ENCODE measurements at regions not wholly inside any gene's neighbourhood (a gene's known extent, or its start where the extent isn't known, plus 50 kb on each side); places are given as distances from the start of the nearest gene placed in this dataset.

GRCh38 chr10:4609251-4609650, 216.8 kb upstream of the AKR1E2 start:
- Histone ChIP-seq H3K27ac (no peak overlapping the region), H3K4me1 (no peaks in the 10 kb centered on the region), H3K36me3 (no peaks in the 10 kb centered on the region), H3K27me3 (no peaks in the 10 kb centered on the region), H3K9me3 (no peaks in the 10 kb centered on the region), H3K4me3 (no peak overlapping the region)
- TF ChIP-seq CTCF (IDR thresholded peaks at IDR 0.05) (no peak), POLR2A (IDR thresholded peaks at IDR 0.05) (no peak), EP300 (IDR thresholded peaks at IDR 0.05) (no peak), POLR2AphosphoS5 (IDR thresholded peaks at IDR 0.05) (no peak)
- DNase-seq (ENCODE audit: low spot score in 2 of 2), result no peak
- WGBS, result 67% methylated on average over 1 of the region's 1 CpG

GRCh38 chr10:4607681-4608080, 218.3 kb upstream of the AKR1E2 start:
- Histone ChIP-seq H3K4me3 (no peak overlapping the region), H3K4me1 (no peaks in the 10 kb centered on the region), H3K27me3 (no peaks in the 10 kb centered on the region), H3K27ac (no peak overlapping the region), H3K9me3 (no peaks in the 10 kb centered on the region), H3K36me3 (no peaks in the 10 kb centered on the region)
- DNase-seq (ENCODE audit: low spot score in 2 of 2), result no peak
- WGBS, result 87% methylated on average over 8 of the region's 13 CpGs
- TF ChIP-seq CTCF (IDR thresholded peaks at IDR 0.05) (no peak), POLR2AphosphoS5 (IDR thresholded peaks at IDR 0.05) (no peak), POLR2A (IDR thresholded peaks at IDR 0.05) (no peak), EP300 (IDR thresholded peaks at IDR 0.05) (no peak)

- Histone ChIP-seq H3K4me1 (no peaks in the 10 kb centered on the region), H3K27me3 (no peaks in the 10 kb centered on the region), H3K4me3 (no peak overlapping the region), H3K9me3 (no peaks in the 10 kb centered on the region), H3K27ac (no peak overlapping the region), H3K36me3 (no peaks in the 10 kb centered on the region)
- TF ChIP-seq POLR2AphosphoS5 (IDR thresholded peaks at IDR 0.05) (no peak), POLR2A (IDR thresholded peaks at IDR 0.05) (no peak), CTCF (IDR thresholded peaks at IDR 0.05) (no peak), EP300 (IDR thresholded peaks at IDR 0.05) (no peak)
- WGBS, result 83% methylated on average over 6 of the region's 6 CpGs
- DNase-seq (ENCODE audit: low spot score in 2 of 2), result no peak
Observed at GRCh38 chr10:4606856-4607636, 219.0 kb upstream of the AKR1E2 start.

- WGBS, result 70% methylated on average over 7 of the region's 7 CpGs
Observed at GRCh38 chr10:4602764-4603491, 223.1 kb upstream of the AKR1E2 start.

More at GRCh38 chr10:4602764-4603491, 223.1 kb upstream of the AKR1E2 start:
- H3K27me3 ChIP-seq, result no peaks in the 10 kb centered on the region
- DNase-seq (ENCODE audit: low spot score in 2 of 2), result no peak
- H3K9me3 ChIP-seq, result no peaks in the 10 kb centered on the region
- H3K27ac ChIP-seq, result no peak overlapping the region
- no peaks in the 10 kb centered on the region for H3K4me1 ChIP-seq
- H3K4me3 ChIP-seq, result no peak overlapping the region
- no peaks in the 10 kb centered on the region for H3K36me3 ChIP-seq
- TF ChIP-seq POLR2A (IDR thresholded peaks at IDR 0.05) (no peak), POLR2AphosphoS5 (IDR thresholded peaks at IDR 0.05) (no peak), CTCF (IDR thresholded peaks at IDR 0.05) (no peak), EP300 (IDR thresholded peaks at IDR 0.05) (no peak)
